ENCODE measurements at regions not wholly inside any gene's neighbourhood (a gene's known extent, or its start where the extent isn't known, plus 50 kb on each side); places are given as distances from the start of the nearest gene placed in this dataset.

GRCh38 chr11:127458561-127458960 is 458.0 kb upstream of the KIRREL3 start:
- Histone ChIP-seq H3K4me3 (no peak overlapping the region), H3K27me3 (no peaks in the 10 kb centered on the region), H3K4me1 (no peaks in the 10 kb centered on the region), H3K27ac (no peak overlapping the region), H3K9me3 (no peaks in the 10 kb centered on the region), H3K36me3 (replicated peaks in 1 of 2; ENCODE audit: insufficient read depth in 1 of 2, low read depth in 2 of 2) (no peaks in the 10 kb centered on the region)
- TF ChIP-seq POLR2A (IDR thresholded peaks at IDR 0.05) = no peak
- TF ChIP-seq CTCF (IDR thresholded peaks at IDR 0.05) = no peak
- DNase-seq = no peak
- intact Hi-C loops (cut with DNase I) = no loop called here
- ATAC-seq = no peak
- WGBS, 2 donors = 38 to 41% methylated on average over 2 of the region's 2 CpGs

- intact Hi-C loops (cut with DNase I) = no loop called here
- H3K4me3 ChIP-seq = no peak overlapping the region
- no peak overlapping the region for H3K27ac ChIP-seq
- no peaks in the 10 kb centered on the region for H3K9me3 ChIP-seq
- TF ChIP-seq POLR2A (IDR thresholded peaks at IDR 0.05) = no peak
- 28 to 34% methylated on average over 4 of the region's 4 CpGs for WGBS, 2 donors
- DNase-seq = no peak
- no peak for ATAC-seq
- no peaks in the 10 kb centered on the region for H3K4me1 ChIP-seq
- H3K36me3 ChIP-seq (replicated peaks in 1 of 2; ENCODE audit: insufficient read depth in 1 of 2, low read depth in 2 of 2) = no peaks in the 10 kb centered on the region
- H3K27me3 ChIP-seq = no peaks in the 10 kb centered on the region
These were observed 454.3 kb upstream of the KIRREL3 start for GRCh38 chr11:127454856-127455255.

- Histone ChIP-seq H3K4me3 (no peak overlapping the region), H3K36me3 (replicated peaks in 1 of 2; ENCODE audit: insufficient read depth in 1 of 2, low read depth in 2 of 2) (no peaks in the 10 kb centered on the region), H3K4me1 (no peaks in the 10 kb centered on the region), H3K9me3 (no peaks in the 10 kb centered on the region), H3K27ac (no peak overlapping the region), H3K27me3 (no peaks in the 10 kb centered on the region)
- intact Hi-C loops (cut with DNase I) = no loop called here
- DNase-seq = no peak
- WGBS, 2 donors = 65 to 67% methylated on average over 5 of the region's 5 CpGs
- ATAC-seq = no peak
- no peak for TF ChIP-seq CTCF (IDR thresholded peaks at IDR 0.05)
- TF ChIP-seq POLR2A (IDR thresholded peaks at IDR 0.05) = no peak
These were observed 452.0 kb upstream of the KIRREL3 start for GRCh38 chr11:127452533-127452932.

GRCh38 chr11:127451861-127452260 is 451.3 kb upstream of the KIRREL3 start:
- no peak for DNase-seq
- TF ChIP-seq CTCF (IDR thresholded peaks at IDR 0.05) (no peak), POLR2A (IDR thresholded peaks at IDR 0.05) (no peak)
- WGBS, 2 donors = 75 to 82% methylated on average over 9 of the region's 9 CpGs
- no peak for ATAC-seq
- H3K27me3 ChIP-seq = no peaks in the 10 kb centered on the region
- H3K4me1 ChIP-seq = no peaks in the 10 kb centered on the region
- H3K9me3 ChIP-seq = no peaks in the 10 kb centered on the region
- intact Hi-C loops (cut with DNase I) = no loop called here
- H3K4me3 ChIP-seq = no peak overlapping the region
- H3K36me3 ChIP-seq (replicated peaks in 1 of 2; ENCODE audit: insufficient read depth in 1 of 2, low read depth in 2 of 2) = no peaks in the 10 kb centered on the region
- no peak overlapping the region for H3K27ac ChIP-seq

- Histone ChIP-seq H3K36me3 (replicated peaks in 1 of 2; ENCODE audit: insufficient read depth in 1 of 2, low read depth in 2 of 2) (no peaks in the 10 kb centered on the region), H3K9me3 (no peaks in the 10 kb centered on the region), H3K27me3 (no peaks in the 10 kb centered on the region), H3K4me1 (no peaks in the 10 kb centered on the region), H3K27ac (no peak overlapping the region), H3K4me3 (no peak overlapping the region)
- WGBS, 2 donors = 76% methylated on average over 10 of the region's 10 CpGs
- TF ChIP-seq POLR2A (IDR thresholded peaks at IDR 0.05) (no peak), CTCF (IDR thresholded peaks at IDR 0.05) (no peak)
- intact Hi-C loops (cut with DNase I) = no loop called here
- no peak for DNase-seq
- no peak for ATAC-seq
These were observed 447.5 kb upstream of the KIRREL3 start for GRCh38 chr11:127448101-127448500.

Data from body of pancreas (tissue), 4 donors.